Heart right ventricle (tissue), 16 donors: ENCODE measurements at regions not wholly inside any gene's neighbourhood (a gene's known extent, or its start where the extent isn't known, plus 50 kb on each side); places are given as distances from the start of the nearest gene placed in this dataset.

Source experiments
- ATAC-seq, 8 donors: fragments of 200-7000 bp; cut with Tn5 transposase; one replicate each; pipeline ENCODE4 v1.9.1; 2020; ENCODE audit warnings: mild to moderate bottlenecking in 8 of 8, moderate library complexity in 8 of 8, moderate number of reproducible peaks in 1 of 8
- DNase-seq, 2 donors: peaks; one replicate each; pipeline ENCODE4 v3.0.0-alpha.2; 2020
- H3K27ac ChIP-seq, 10 donors: fragments of 200-600 bp; sonication (generic) in 2 of 10; one replicate each; pipeline versions ENCODE4 v1.5.0 to v1.8.0; 2020 to 2022; ENCODE audit warnings: mild to moderate bottlenecking in 3 of 10
- H3K27me3 ChIP-seq, 7 donors: fragments of 200-600 bp; one replicate each; pipeline ENCODE4 v1.8.0; 2021 to 2022; ENCODE audit warnings: mild to moderate bottlenecking in 2 of 7
- H3K36me3 ChIP-seq, 9 donors: fragments of 200-600 bp; sonication (generic) in 1 of 9; one replicate each; pipeline versions ENCODE4 v1.5.0 to v1.8.0; 2020 to 2022; ENCODE audit warnings: mild to moderate bottlenecking in 2 of 9
- H3K4me1 ChIP-seq, 9 donors: fragments of 200-600 bp; sonication (generic) in 1 of 9; one replicate each; pipeline versions ENCODE4 v1.5.0 to v1.8.0; 2020 to 2022; ENCODE audit warnings: mild to moderate bottlenecking in 4 of 9
- H3K4me3 ChIP-seq, 10 donors: fragments of 200-600 bp; sonication (generic) in 2 of 10; one replicate each; pipeline versions ENCODE4 v1.5.0 to v1.8.0; 2020 to 2022; ENCODE audit warnings: mild to moderate bottlenecking in 7 of 10, moderate library complexity in 2 of 10
- H3K9me3 ChIP-seq, 11 donors: fragments of 200-600 bp in 10 of 11; sonication (generic) in 2 of 11; one replicate each; pipeline versions ENCODE4 v1.5.0 to v1.8.0; 2013 to 2022; ENCODE audit warnings: mild to moderate bottlenecking in 2 of 11, control low read depth in 1 of 11, moderate library complexity in 1 of 11
- WGBS, 2 donors: extraction: QIAGEN DNeasy Blood & Tissue Kit; methylation state at CpG; one replicate each; pipeline ENCODE4 v1.1.7; 2013; ENCODE audit warnings: inconsistent platforms in 1 of 2; 5-methylcytosine and 5-hydroxymethylcytosine counted together
- intact Hi-C, 10 donors: fragments of 100-400 bp; cut with DNase I; formaldehyde crosslinking; loops; one replicate each; pipeline versions ENCODE4 v1.11.1 to v1.14.2; 2022
- TF ChIP-seq, protein P1 (sequence below), 9 donors: fragments of 200-600 bp; sonication (generic) in 2 of 9; IDR thresholded peaks; one replicate each; pipeline versions ENCODE4 v1.5.0 to v1.8.0; 2021 to 2022; ENCODE audit warnings: antibody characterized with exemption in 9 of 9, mild to moderate bottlenecking in 5 of 9, moderate library complexity in 1 of 9
- donor health status: Arrhythmogenic right ventricular cardiomyopathy.
- donor health status: ischemic (EF 13 %, LVEDD 7.1; RV severe dilation, severe dysfunction).
- donor health status: healthy with polysubstance abuse.
- donor health status: DM: no; HTN: yes; CAD: no.
- donor health status: DM: no; HTN: no; CAD: no.
- donor health status: ischemic (EF 25% LVEDD 6.9; RV normal size, moderate dysfunction).
- donor health status: ischemic (EF 25% LVEDD 5.7; RV mildly dilated, moderate dysfunction).
- donor health status: healthy.
- donor health status: DM: yes; HTN: yes; CAD: no.
- donor health status: Ischemic cardiomyopathy.
- donor health status: ischemic (EF 35%, LVEDD 5.7; RV mildly dilated, moderate dysfunction).
- donor health status: nonischemic (EF 11% LVEDD 7.7; RV severe dilation, severe dysfunction).
- donor health status: DM: yes; HTN: yes; CAD: no.
- donor health status: PGD.
- donor health status: ischemic (EF 29% LVEDD 5.4; RV normal size, mild dysfunction).
- donor health status: nonischemic (EF 23%, LVEDD 6.1; RV moderate dilation, normal function).

GRCh38 chr5:3856036-3856435 lies 260.4 kb downstream of the IRX1 start:
- WGBS, 2 donors = 91 to 96% methylated on average over 6 of the region's 6 CpGs
- TF ChIP-seq, protein P1, sequence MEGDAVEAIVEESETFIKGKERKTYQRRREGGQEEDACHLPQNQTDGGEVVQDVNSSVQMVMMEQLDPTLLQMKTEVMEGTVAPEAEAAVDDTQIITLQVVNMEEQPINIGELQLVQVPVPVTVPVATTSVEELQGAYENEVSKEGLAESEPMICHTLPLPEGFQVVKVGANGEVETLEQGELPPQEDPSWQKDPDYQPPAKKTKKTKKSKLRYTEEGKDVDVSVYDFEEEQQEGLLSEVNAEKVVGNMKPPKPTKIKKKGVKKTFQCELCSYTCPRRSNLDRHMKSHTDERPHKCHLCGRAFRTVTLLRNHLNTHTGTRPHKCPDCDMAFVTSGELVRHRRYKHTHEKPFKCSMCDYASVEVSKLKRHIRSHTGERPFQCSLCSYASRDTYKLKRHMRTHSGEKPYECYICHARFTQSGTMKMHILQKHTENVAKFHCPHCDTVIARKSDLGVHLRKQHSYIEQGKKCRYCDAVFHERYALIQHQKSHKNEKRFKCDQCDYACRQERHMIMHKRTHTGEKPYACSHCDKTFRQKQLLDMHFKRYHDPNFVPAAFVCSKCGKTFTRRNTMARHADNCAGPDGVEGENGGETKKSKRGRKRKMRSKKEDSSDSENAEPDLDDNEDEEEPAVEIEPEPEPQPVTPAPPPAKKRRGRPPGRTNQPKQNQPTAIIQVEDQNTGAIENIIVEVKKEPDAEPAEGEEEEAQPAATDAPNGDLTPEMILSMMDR (IDR thresholded peaks at IDR 0.05) = no peak
- intact Hi-C loops = no loop called here
- ATAC-seq = no peak
- H3K4me1 ChIP-seq = peaks cover 0 to 26% (median 6%) of the 10 kb centered on the region in 9 donors
- H3K27ac ChIP-seq = no peak overlapping the region
- no peak for DNase-seq
- no peaks in the 10 kb centered on the region for H3K36me3 ChIP-seq
- no peaks in the 10 kb centered on the region for H3K9me3 ChIP-seq
- H3K4me3 ChIP-seq = no peak overlapping the region
- H3K27me3 ChIP-seq = no peaks in the 10 kb centered on the region

DNA sequence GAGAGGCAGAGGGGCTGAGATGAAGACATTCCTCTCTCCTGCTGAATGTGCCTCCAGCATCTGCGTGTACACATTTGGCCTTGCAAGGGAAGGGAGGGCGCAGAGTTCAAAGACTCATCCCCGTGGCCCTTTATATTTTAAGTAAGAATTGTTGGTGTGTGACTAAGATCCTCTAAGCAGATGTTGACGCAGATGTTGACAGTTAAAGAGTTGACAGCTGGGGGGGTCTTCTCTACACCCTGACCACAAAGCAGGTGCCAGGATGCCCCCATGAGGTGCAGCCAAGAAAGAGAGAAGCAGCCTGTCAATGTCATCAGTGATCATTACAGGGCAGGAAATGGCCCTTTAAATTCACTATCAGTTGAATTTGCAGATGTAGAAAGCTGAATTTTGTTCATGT lies 262.9 kb downstream of the IRX1 start:
- H3K27ac ChIP-seq = no peak overlapping the region
- TF ChIP-seq, protein P1 (IDR thresholded peaks at IDR 0.05) = no peak
- no peaks in the 10 kb centered on the region for H3K36me3 ChIP-seq
- WGBS, 2 donors = 46 to 64% methylated on average over 4 of the region's 4 CpGs
- no peak overlapping the region for H3K4me3 ChIP-seq
- no peaks in the 10 kb centered on the region for H3K27me3 ChIP-seq
- ATAC-seq = no peak
- H3K4me1 ChIP-seq = peaks cover 0 to 15% (median 6%) of the 10 kb centered on the region in 9 donors
- H3K9me3 ChIP-seq = no peaks in the 10 kb centered on the region
- intact Hi-C loops = no loop called here
- DNase-seq = no peak

DNA sequence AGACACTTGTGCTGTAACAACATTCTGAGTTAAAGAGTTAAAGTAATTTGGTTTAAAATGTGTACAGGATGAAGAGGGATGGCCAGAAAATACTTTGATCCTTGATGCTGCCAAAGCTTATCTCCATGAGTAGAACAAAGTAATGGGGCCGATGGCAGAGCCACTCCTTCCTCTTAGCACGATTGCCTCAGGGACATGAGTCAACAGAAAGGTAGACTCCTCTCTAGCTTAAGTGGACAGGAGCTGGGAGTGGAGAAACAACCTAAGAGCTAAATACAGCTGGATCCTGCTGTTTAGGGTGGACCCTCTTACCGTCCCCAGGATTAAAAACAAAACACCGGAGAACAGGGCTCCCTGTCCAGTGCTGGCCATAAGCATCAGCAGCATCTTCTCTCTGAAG lies 267.3 kb downstream of the IRX1 start:
- intact Hi-C loops = no loop called here
- Histone ChIP-seq H3K4me3 (no peak overlapping the region), H3K27me3 (no peaks in the 10 kb centered on the region), H3K9me3 (no peaks in the 10 kb centered on the region), H3K27ac (no peak overlapping the region), H3K36me3 (no peaks in the 10 kb centered on the region), H3K4me1 (no peaks in the 10 kb centered on the region)
- TF ChIP-seq, protein P1 (IDR thresholded peaks at IDR 0.05) = no peak
- DNase-seq = no peak
- 60 to 75% methylated on average over 4 of the region's 4 CpGs for WGBS, 2 donors
- ATAC-seq = no peak

DNA sequence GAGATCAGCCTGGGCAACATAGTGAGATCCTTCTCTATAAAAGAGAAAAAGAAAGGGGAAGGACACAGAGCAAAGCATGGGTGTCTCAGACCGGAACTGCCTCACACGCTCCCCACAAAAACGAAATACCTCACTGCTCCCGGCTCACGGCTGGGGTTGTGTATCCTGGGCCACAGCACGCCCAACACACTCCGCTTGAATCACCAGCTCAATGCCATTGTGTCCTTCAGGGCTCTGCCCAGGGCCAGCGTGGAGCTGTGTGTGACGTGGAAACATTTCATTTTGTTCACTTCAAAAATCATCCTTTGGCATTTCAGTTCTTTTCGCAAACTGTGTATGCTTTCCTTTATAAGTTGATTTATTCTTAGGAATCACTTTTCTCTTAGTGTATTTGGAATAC lies 279.5 kb downstream of the IRX1 start:
- Histone ChIP-seq H3K27me3 (no peaks in the 10 kb centered on the region), H3K4me3 (no peak overlapping the region), H3K36me3 (no peaks in the 10 kb centered on the region), H3K4me1 (no peaks in the 10 kb centered on the region), H3K27ac (no peak overlapping the region), H3K9me3 (peaks cover 0 to 17% (median 4%) of the 10 kb centered on the region in 11 donors)
- 80 to 90% methylated on average over 10 of the region's 10 CpGs for WGBS, 2 donors
- intact Hi-C loops = no loop called here
- peak in 1 of 8 donors; percentile 76 for ATAC-seq
- DNase-seq = no peak
- TF ChIP-seq, protein P1 (IDR thresholded peaks at IDR 0.05) = no peak
